SK-N-MC (cell line): ENCODE measurements at regions not wholly inside any gene's neighbourhood (a gene's known extent, or its start where the extent isn't known, plus 50 kb on each side); places are given as distances from the start of the nearest gene placed in this dataset.
"Not testable (repeated sequence)": the region's sequence is repeated elsewhere in the genome, so short reads cannot be mapped to it uniquely, and the experiment has no call there.

Source experiments
- DNase-seq: peaks from one replicate; pipeline ENCODE4 v3.0.0-alpha.2; 2011; ENCODE audit warnings: low read depth, low spot score
- H3K27ac ChIP-seq: fragments of 200-600 bp; sonication (generic); 2 replicates; pipeline ENCODE4 v1.5.1; 2016; ENCODE audit warnings: mixed run types
- H3K36me3 ChIP-seq: fragments of 200-600 bp; sonication (generic); 2 replicates; pipeline ENCODE4 v1.6.1; 2017; ENCODE audit warnings: antibody characterized with exemption, low read length, mixed read lengths; ENCODE audit not compliant: insufficient read depth
- H3K4me3 ChIP-seq: fragments of 200-600 bp; sonication (generic); 2 replicates; pipeline ENCODE4 v1.5.1; 2016
- H3K9ac ChIP-seq: fragments of 200-600 bp; sonication (generic); 2 replicates; pipeline ENCODE4 v1.8.0; 2017; ENCODE audit warnings: mixed run types, mixed read lengths; ENCODE audit not compliant: insufficient read length
- H3K9me3 ChIP-seq: fragments of 200-600 bp; sonication (generic); 2 replicates; pipeline ENCODE4 v1.6.1; 2017; ENCODE audit warnings: low read depth, mild to moderate bottlenecking, antibody characterized with exemption, low read length, moderate library complexity, mixed read lengths
- EZH2 ChIP-seq: fragments of 200-600 bp; sonication (generic); IDR thresholded peaks from one replicate; pipeline ENCODE4 v1.6.1; 2017; ENCODE audit warnings: antibody characterized with exemption
- FOXP2 ChIP-seq: optimal IDR thresholded peaks from 2 replicates; pipeline ENCODE3; 2011; ENCODE audit warnings: mild to moderate bottlenecking, moderate library complexity; ENCODE audit not compliant: insufficient read depth; ENCODE audit errors: extremely low read length, control extremely low read depth
- POLR2AphosphoS5 ChIP-seq: IDR thresholded peaks from 2 replicates; pipeline ENCODE4 v1.6.1; 2012; ENCODE audit warnings: mild to moderate bottlenecking, low read depth, low read length, borderline replicate concordance

DNA sequence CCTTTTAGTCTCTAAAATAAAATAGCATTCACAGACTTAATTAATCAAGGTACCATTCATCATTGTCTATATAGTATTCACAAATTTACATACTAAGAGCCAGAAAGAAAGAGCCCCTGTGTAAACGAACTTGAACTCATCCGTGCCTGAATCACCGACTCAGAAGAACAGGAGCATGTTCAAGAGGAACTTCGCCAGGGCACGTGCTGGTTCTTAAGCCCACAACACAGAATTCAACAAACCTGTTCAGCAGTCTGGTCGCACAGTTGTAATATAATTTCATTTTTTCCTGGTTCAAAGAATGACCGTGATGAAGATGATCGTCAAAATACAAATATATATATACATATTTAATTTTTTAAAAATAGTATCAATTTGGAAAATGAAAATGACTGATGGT, 141.9 kb downstream of the CETN3 start:
- no peak for DNase-seq
- TF ChIP-seq FOXP2 (no peak), POLR2AphosphoS5 (no peak), EZH2 (no peak)
- Histone ChIP-seq H3K9me3 (no peaks in the 10 kb centered on the region), H3K9ac (no peak overlapping the region), H3K4me3 (no peak overlapping the region), H3K27ac (no peak overlapping the region), H3K36me3 (no peaks in the 10 kb centered on the region)

DNA sequence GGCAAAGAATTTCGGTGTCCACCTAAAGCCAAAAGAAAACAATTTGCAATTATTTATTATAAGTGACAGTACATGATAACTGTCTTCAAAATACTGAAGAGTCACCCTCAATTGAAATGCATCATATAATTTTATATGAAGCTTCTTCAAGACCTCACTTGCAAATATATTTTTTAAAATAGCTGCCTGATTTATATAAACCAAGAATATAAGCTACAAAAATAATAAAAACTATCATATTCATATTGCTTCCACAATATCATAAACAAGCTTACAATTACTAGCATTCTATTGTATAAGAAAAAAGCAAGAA, 144.1 kb downstream of the CETN3 start:
- TF ChIP-seq POLR2AphosphoS5, result no peak

DNA sequence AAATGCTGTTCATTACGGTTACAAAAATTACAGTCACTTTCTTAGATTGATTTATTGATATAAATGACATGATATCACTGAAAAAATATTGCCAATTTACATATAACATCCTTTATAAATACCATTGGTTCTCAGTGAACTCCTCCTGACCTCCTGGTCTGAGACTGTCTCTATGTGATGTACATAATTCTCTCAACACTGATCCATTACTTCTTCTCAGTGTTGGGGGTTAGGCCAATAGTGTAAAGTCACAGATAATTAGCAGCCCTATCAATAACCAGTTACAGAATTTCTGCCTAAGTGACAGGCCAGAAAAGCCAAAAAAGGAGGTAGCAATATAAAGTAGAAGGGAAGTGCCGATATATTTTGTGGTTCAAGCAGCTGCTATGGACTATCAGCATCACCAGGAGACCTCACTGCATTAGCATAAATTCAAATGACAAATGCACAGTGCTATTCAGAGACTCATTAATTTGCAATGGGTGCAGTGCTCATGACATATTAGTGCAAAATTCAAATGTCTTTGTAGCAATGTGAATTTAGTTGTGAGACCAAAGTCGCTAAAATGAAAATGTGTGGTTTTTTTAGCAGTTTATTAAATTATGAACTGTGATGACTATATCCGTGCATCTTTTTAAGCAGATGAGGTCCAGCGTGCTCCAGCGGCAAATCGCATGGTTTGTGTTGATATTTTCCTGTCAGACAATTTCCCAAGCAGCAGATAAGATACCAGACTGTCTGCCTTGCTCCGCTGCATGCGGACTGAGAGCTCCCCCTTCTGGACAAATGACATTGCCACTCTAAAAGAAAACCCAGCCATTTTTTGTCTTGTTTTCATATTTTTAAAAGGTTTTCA, 144.6 kb downstream of the CETN3 start:
- Histone ChIP-seq H3K9ac (no peak overlapping the region), H3K27ac (no peak overlapping the region), H3K36me3 (no peaks in the 10 kb centered on the region), H3K9me3 (no peaks in the 10 kb centered on the region), H3K4me3 (peak overlapping the region; percentile 35; the same call in 1 of the 2 replicates)
- TF ChIP-seq POLR2AphosphoS5 (no peak), FOXP2 (peak; percentile 17)
- DNase-seq, result peak; percentile 56

More for the DNA sequence above, 144.1 kb downstream of the CETN3 start:
- Histone ChIP-seq H3K9ac (no peak overlapping the region), H3K27ac (no peak overlapping the region), H3K4me3 (no peak overlapping the region; the same call in 1 of the 2 replicates), H3K36me3 (no peaks in the 10 kb centered on the region), H3K9me3 (no peaks in the 10 kb centered on the region)
- DNase-seq, result no peak

DNA sequence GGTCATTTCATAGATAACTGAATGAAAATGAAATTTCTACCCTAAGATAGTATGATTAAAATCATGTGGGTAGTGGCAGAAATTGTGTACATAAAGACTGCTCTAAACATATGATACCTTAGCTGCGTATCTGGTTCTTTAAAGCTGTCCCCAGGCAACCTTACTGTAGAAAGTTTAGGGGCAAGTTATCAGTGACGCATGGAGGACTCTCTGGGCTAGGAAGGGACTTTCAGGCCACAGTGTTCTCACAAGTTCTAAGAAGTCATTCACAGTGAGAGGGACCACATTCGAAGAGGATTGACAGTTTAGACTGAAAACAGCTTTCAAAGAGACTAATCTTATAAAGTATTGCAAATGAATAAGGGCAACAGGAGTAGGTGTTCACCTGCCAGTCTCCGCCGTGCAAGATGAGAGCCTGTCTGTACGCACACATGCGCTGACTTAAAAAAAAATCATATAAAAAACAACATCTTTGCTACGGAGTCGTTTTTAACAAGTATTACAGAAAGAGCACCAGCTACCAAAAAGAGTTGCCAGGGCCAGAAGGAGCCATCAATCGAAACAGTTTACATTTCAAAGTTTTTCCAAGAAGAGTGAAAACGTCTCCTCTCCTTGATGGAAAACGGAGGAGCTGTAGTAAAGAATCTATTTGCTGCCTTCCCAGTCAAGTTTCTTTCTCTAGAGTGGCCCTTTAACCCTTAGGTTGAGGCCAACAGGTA, 146.3 kb downstream of the CETN3 start:
- no peak overlapping the region for H3K27ac ChIP-seq
- H3K9me3 ChIP-seq, result no peaks in the 10 kb centered on the region
- H3K9ac ChIP-seq, result no peak overlapping the region
- H3K4me3 ChIP-seq, result no peak overlapping the region
- no peaks in the 10 kb centered on the region for H3K36me3 ChIP-seq
- TF ChIP-seq EZH2 (no peak), POLR2AphosphoS5 (no peak), FOXP2 (no peak)
- DNase-seq, result no peak

DNA sequence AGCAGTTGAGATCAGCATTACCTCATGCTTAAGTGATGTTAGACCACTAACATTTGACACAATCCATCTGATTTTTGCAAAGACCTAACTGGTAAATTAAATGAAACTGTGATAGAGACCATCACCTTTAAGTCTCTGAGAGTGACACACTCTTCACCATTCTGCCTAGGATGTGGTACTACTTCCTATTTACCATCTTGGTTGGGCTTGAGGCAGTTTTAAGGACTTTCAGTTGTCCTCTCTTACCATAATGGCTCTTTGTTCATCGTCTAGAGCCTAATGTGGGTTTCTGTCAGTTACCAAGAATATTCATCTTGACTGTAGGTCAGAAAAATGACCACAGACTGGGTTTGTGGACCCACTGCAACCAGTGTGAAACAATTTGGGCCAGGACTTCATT, 158.1 kb downstream of the CETN3 start:
- no peak overlapping the region for H3K9ac ChIP-seq
- H3K36me3 ChIP-seq, result no peaks in the 10 kb centered on the region
- H3K9me3 ChIP-seq, result no peaks in the 10 kb centered on the region
- no peak for DNase-seq
- TF ChIP-seq EZH2 (no peak), FOXP2 (no peak), POLR2AphosphoS5 (no peak)
- no peak overlapping the region for H3K4me3 ChIP-seq
- no peak overlapping the region for H3K27ac ChIP-seq

DNA sequence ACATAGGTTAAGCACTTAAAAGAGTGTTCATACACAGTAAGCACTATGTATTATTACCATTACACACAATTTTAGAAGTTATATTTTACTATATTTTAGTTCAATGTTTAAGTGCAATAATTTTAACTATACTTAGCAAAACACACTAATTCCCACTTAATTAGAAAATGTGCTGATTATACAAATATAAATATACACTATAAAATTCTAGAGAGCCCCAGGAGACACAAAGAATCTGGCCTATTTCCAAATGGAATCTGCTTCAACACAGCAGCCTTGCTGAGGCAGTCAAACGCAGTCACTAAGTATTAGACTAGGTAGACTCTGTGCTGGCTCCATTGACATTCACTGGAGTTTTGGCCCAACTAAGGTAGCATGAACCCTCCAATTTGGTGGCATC, 160.9 kb downstream of the CETN3 start:
- TF ChIP-seq POLR2AphosphoS5 (no peak), FOXP2 (no peak), EZH2 (no peak)
- H3K9me3 ChIP-seq, result no peaks in the 10 kb centered on the region
- no peak overlapping the region for H3K27ac ChIP-seq
- no peaks in the 10 kb centered on the region for H3K36me3 ChIP-seq
- no peak overlapping the region for H3K4me3 ChIP-seq
- peak; percentile 57 for DNase-seq
- H3K9ac ChIP-seq, result no peak overlapping the region

DNA sequence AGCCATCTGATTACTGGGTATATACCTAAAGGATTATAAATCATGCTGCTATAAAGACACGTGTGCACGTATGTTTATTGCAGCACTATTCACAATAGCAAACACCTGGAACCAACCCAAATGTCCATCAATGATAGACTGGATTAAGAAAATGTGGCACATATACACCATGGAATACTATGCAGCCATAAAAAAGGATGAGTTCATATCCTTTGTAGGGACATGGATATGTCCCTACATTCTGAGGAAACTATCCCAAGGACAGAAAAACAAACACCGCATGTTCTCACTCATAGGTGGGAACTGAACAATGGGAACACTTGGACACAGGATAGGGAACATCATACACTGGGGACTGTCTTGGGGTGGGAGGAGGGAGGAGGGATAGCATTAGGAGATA, 165.7 kb downstream of the CETN3 start:
- not testable (repeated sequence) for H3K9me3 ChIP-seq, H3K9ac ChIP-seq, H3K27ac ChIP-seq, H3K4me3 ChIP-seq, DNase-seq, H3K36me3 ChIP-seq

DNA sequence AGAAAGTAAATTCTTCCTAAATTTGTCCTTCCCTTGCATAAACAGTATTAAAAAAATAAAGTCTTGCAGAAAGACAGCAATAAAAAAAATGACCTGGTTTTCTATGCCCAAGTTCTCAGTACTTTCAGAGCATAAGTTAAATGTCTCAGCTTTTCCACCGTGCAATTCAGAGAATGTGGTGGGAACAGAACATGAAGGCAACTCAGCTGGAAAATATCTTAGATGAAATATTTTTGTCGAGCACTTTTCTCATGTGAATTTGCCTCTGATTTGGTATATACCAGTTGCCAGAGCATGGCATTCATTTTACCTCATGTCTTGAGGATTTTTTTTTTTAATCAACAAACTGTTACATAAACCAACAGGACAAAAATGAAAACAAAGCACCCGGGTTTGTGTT, 176.1 kb downstream of the CETN3 start:
- H3K9ac ChIP-seq, result no peak overlapping the region
- no peak for DNase-seq
- no peak for TF ChIP-seq POLR2AphosphoS5
- TF ChIP-seq EZH2, result no peak
- TF ChIP-seq FOXP2, result no peak

DNA sequence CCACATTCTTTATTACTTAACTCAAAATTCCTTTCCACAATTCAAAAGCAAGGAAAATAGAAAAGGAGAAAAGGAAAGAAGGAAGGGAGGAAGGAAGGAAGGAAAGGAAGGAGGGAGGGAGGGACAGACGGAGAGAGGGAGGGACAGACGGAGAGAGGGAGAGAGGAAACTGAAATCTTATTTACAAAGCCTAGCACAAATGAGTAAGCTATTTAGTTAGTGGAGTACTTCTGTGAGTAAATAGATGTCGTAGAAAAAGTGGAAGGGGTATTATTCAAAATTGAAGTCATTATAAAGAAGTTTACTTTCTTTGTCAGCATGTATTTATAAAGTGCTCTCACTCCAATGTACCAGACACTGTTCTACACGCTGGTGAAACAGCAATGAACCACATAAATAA, 177.9 kb downstream of the CETN3 start:
- Histone ChIP-seq H3K4me3 (no peak overlapping the region), H3K27ac (no peak overlapping the region), H3K9ac (no peak overlapping the region), H3K9me3 (no peaks in the 10 kb centered on the region), H3K36me3 (no peaks in the 10 kb centered on the region)
- TF ChIP-seq POLR2AphosphoS5 (no peak), EZH2 (no peak), FOXP2 (no peak)
- no peak for DNase-seq

More for the DNA sequence above, 176.1 kb downstream of the CETN3 start:
- no peak overlapping the region for H3K4me3 ChIP-seq
- no peaks in the 10 kb centered on the region for H3K9me3 ChIP-seq
- no peaks in the 10 kb centered on the region for H3K36me3 ChIP-seq
- H3K27ac ChIP-seq, result no peak overlapping the region
